Astrocyte of the spinal cord (primary cell): ENCODE measurements at regions not wholly inside any gene's neighbourhood (a gene's known extent, or its start where the extent isn't known, plus 50 kb on each side); places are given as distances from the start of the nearest gene placed in this dataset.

Experiments
- DNase-seq: peaks from one replicate; pipeline ENCODE4 v3.0.0; 2011; ENCODE audit warnings: low read depth, low spot score
- H3K4me3 ChIP-seq: 2 replicates; pipeline ENCODE4 v1.5.1; 2011; ENCODE audit warnings: low read depth, mild to moderate bottlenecking, low read length, moderate library complexity
- CTCF ChIP-seq: IDR thresholded peaks from 2 replicates; pipeline ENCODE4 v1.5.1; 2012; ENCODE audit warnings: low read depth, mild to moderate bottlenecking, low read length, inconsistent platforms
- in situ Hi-C: cut with HindIII; loops from 2 replicates; pipeline ENCODE4 v1.10.0; 2017; ENCODE audit warnings: low sequenced_read_pairs

DNA sequence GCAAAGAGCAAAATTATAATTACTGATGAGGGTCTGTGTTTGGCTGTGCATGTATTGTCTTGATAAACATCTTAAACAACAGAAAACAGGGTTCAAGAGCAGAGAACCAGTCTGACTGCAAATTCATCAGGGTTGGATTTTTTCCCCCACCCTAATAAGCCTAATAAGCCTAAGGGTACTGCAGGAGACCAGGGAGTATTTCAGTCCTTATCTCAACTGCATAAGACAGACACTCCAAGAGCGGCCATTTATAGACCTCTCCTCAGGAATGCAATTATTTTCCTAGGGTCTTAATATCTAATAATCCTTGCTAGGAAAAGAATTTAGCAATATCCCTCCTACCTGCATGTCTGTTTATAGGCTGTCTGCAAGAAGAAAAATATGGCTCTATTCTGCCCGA, 2011.5 kb upstream of the PCDH20 start:
- in situ Hi-C loops, result no loop called here
- DNase-seq, result no peak
- no peak for TF ChIP-seq CTCF
- H3K4me3 ChIP-seq, result no peak overlapping the region

DNA sequence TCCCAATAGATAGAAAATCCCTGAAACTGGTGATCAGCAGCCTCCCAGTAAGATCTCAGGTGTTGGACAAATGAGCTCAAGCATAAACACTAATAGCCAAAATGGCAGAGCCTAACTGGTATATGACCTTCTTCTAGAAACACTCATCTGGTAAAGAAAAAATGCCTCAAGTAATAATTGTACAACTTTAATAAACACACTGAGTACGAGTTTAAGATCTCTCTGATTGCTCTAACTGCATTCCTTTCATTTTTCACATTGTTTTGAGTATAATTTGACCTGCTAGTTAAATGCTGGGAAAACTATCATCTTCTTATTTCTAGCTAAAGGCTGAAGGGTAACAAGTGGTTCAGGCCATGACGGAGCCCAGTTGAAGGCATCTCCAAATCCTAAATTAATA, 2009.5 kb upstream of the PCDH20 start:
- in situ Hi-C loops, result no loop called here
- DNase-seq, result peak; percentile 22
- H3K4me3 ChIP-seq, result no peak overlapping the region
- TF ChIP-seq CTCF, result no peak

DNA sequence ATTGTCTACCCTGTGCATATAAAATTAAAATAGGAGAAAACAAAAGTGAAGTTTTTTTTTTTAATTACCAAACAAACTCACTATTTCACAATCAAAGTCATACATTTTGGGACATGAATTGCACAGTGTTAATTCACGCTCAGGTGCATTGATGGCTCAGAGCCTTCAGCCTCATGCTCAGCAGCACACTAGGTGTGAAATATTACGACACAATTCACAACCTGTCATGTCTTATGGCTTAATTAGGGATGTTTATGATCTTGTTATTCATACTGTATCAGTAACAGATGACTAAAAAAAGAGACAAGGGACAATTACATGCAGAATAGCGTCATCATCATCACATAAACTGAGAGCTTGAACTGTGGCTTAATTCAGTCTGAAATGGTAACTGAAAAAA, 2005.5 kb upstream of the PCDH20 start:
- no peak for TF ChIP-seq CTCF
- in situ Hi-C loops, result no loop called here
- H3K4me3 ChIP-seq, result no peak overlapping the region
- DNase-seq, result no peak

DNA sequence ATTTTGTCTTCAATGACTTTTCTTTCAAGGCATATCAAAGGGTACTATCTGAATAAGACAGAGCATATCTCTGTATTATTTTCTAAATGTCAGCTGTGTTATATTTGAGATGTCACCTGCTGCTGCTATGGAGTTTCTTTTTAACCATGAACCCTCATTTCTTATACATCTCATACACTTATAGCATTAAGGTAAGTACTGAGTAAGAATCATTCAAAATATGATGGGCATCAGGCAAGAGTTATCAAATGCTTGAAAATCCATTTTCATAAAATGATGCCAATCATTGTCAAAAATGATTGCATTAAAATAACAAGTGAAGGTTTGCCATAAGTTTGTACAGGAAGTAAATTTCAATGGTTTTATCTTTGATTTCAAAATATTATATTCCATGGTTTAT, 2005.0 kb upstream of the PCDH20 start:
- no peak for DNase-seq
- in situ Hi-C loops, result no loop called here

GRCh38 chr13:63414247-63414646, 1998.6 kb upstream of the PCDH20 start:
- TF ChIP-seq CTCF, result no peak
- H3K4me3 ChIP-seq, result no peak overlapping the region
- in situ Hi-C loops, result no loop called here
- no peak for DNase-seq

More for the DNA sequence above, 2005.0 kb upstream of the PCDH20 start:
- H3K4me3 ChIP-seq, result no peak overlapping the region
- no peak for TF ChIP-seq CTCF

- H3K4me3 ChIP-seq, result no peak overlapping the region
- no peak for TF ChIP-seq CTCF
- no peak for DNase-seq
- in situ Hi-C loops, result no loop called here
These were observed 1994.2 kb upstream of the PCDH20 start for GRCh38 chr13:63409791-63410351.
